H9 (cell line): ENCODE measurements at regions not wholly inside any gene's neighbourhood (a gene's known extent, or its start where the extent isn't known, plus 50 kb on each side); places are given as distances from the start of the nearest gene placed in this dataset.

Source experiments
- DNase-seq: peaks from one replicate; pipeline ENCODE4 v3.0.0-alpha.2; 2017
- H2AFZ ChIP-seq: one replicate; pipeline ENCODE4 v1.6.1; 2013; ENCODE audit warnings: mild to moderate bottlenecking, low read length, control low read depth, moderate library complexity
- H2AK5ac ChIP-seq: 2 replicates; pipeline ENCODE4 v1.6.1; 2013; ENCODE audit warnings: low read length, control low read depth, mixed read lengths; ENCODE audit not compliant: insufficient read length
- H2BK120ac ChIP-seq: one replicate; pipeline ENCODE4 v1.6.1; 2013; ENCODE audit warnings: low read depth, mild to moderate bottlenecking, low read length, control low read depth, inconsistent platforms; ENCODE audit not compliant: poor library complexity, severe bottlenecking
- H2BK12ac ChIP-seq: 2 replicates; pipeline ENCODE4 v1.6.1; 2013; ENCODE audit warnings: low read length, control low read depth, mixed read lengths, low read depth; ENCODE audit not compliant: insufficient read length
- H2BK15ac ChIP-seq: 2 replicates; pipeline ENCODE4 v1.6.1; 2013; ENCODE audit warnings: low read depth, low read length, control low read depth
- H2BK20ac ChIP-seq: one replicate; pipeline ENCODE4 v1.6.1; 2013; ENCODE audit warnings: low read depth, mild to moderate bottlenecking, low read length, control low read depth, inconsistent platforms; ENCODE audit not compliant: poor library complexity, severe bottlenecking
- H2BK5ac ChIP-seq: 2 replicates; pipeline ENCODE4 v1.6.1; 2013; ENCODE audit warnings: low read length, control low read depth, mixed read lengths; ENCODE audit not compliant: insufficient read length
- H3K14ac ChIP-seq: 2 replicates; pipeline ENCODE4 v1.6.1; 2013; ENCODE audit warnings: low read length, control low read depth; ENCODE audit not compliant: insufficient read depth
- H3K18ac ChIP-seq: 2 replicates; pipeline ENCODE4 v1.6.1; 2013; ENCODE audit warnings: low read depth, mild to moderate bottlenecking, mixed read lengths, low read length, control low read depth; ENCODE audit not compliant: insufficient read length
- H3K23ac ChIP-seq: 2 replicates; pipeline ENCODE4 v1.6.1; 2013; ENCODE audit warnings: low read length, control low read depth, mixed read lengths, low read depth; ENCODE audit not compliant: insufficient read length
- H3K23me2 ChIP-seq: 2 replicates; pipeline ENCODE4 v1.6.1; 2013; ENCODE audit warnings: low read depth, mild to moderate bottlenecking, mixed read lengths, low read length, control low read depth; ENCODE audit not compliant: insufficient read length, poor library complexity, severe bottlenecking
- H3K27ac ChIP-seq: 2 replicates; pipeline ENCODE4 v1.5.1; 2013; ENCODE audit warnings: low read length, control low read depth, mixed read lengths, low read depth; ENCODE audit not compliant: insufficient read length
- H3K27me3 ChIP-seq: 2 replicates; pipeline ENCODE4 v1.6.1; 2013; ENCODE audit warnings: low read length, control low read depth, inconsistent platforms; ENCODE audit not compliant: insufficient read depth
- H3K4ac ChIP-seq: 2 replicates; pipeline ENCODE4 v1.6.1; 2013; ENCODE audit warnings: low read depth, mild to moderate bottlenecking, control low read depth, inconsistent platforms, low read length, moderate library complexity
- H3K4me1 ChIP-seq: 2 replicates; pipeline ENCODE4 v1.6.1; 2013; ENCODE audit warnings: low read length, control low read depth, inconsistent platforms; ENCODE audit not compliant: insufficient read depth
- H3K4me2 ChIP-seq: 2 replicates; pipeline ENCODE4 v1.6.1; 2013; ENCODE audit warnings: low read length, control low read depth, mixed read lengths; ENCODE audit not compliant: insufficient read length, insufficient read depth
- H3K56ac ChIP-seq: 2 replicates; pipeline ENCODE4 v1.6.1; 2013; ENCODE audit warnings: low read depth, mild to moderate bottlenecking, mixed read lengths, low read length, control low read depth; ENCODE audit not compliant: insufficient read length
- H3K79me1 ChIP-seq: 2 replicates; pipeline ENCODE4 v1.6.1; 2013; ENCODE audit warnings: low read depth, mild to moderate bottlenecking, moderate library complexity, low read length, control low read depth, inconsistent platforms; ENCODE audit not compliant: insufficient read depth, poor library complexity, severe bottlenecking
- H3K79me2 ChIP-seq: 2 replicates; pipeline ENCODE4 v1.6.1; 2013; ENCODE audit warnings: low read length, control low read depth, inconsistent platforms; ENCODE audit not compliant: insufficient read depth
- H3K9ac ChIP-seq: 2 replicates; pipeline ENCODE4 v1.6.1; 2013; ENCODE audit warnings: low read length, control low read depth, mixed read lengths; ENCODE audit not compliant: insufficient read length; ENCODE audit errors: extremely low read depth
- H3K9me3 ChIP-seq: one replicate; pipeline ENCODE4 v1.6.1; 2013; ENCODE audit warnings: low read depth, low read length, inconsistent platforms; ENCODE audit not compliant: control insufficient read depth
- H3T11ph ChIP-seq: one replicate; pipeline ENCODE4 v1.6.1; 2013; ENCODE audit warnings: mild to moderate bottlenecking, low read length, control low read depth, inconsistent platforms
- H4K20me1 ChIP-seq: one replicate; pipeline ENCODE4 v1.6.1; 2013; ENCODE audit not compliant: control insufficient read depth, insufficient read length, insufficient read depth
- H4K5ac ChIP-seq: 2 replicates; pipeline ENCODE4 v1.6.1; 2013; ENCODE audit warnings: low read depth, mild to moderate bottlenecking, mixed read lengths, low read length, control low read depth; ENCODE audit not compliant: insufficient read length
- H4K8ac ChIP-seq: replicated peaks from 2 replicates; pipeline ENCODE4 v1.6.1; 2013; ENCODE audit warnings: low read length, control low read depth, mixed read lengths, low read depth; ENCODE audit not compliant: insufficient read length
- H4K91ac ChIP-seq: 2 replicates; pipeline ENCODE4 v1.6.1; 2013; ENCODE audit warnings: low read depth, mild to moderate bottlenecking, moderate library complexity, mixed read lengths, low read length, control low read depth; ENCODE audit not compliant: insufficient read length
- H3K27ac Mint-ChIP-seq, 3 experiments: 2 replicates in 2 of 3; 3 replicates in 1 of 3; pipeline ENCODE4 v1.8.0; 2020 to 2021; ENCODE audit warnings: mixed read lengths in 3 of 3, mild to moderate bottlenecking in 1 of 3, moderate library complexity in 1 of 3
- H3K27me3 Mint-ChIP-seq: 2 replicates; pipeline ENCODE4 v1.8.0; 2021; ENCODE audit warnings: low read depth, mild to moderate bottlenecking, moderate library complexity, mixed read lengths
- H3K36me3 Mint-ChIP-seq, 3 experiments: 2 replicates in 2 of 3; 3 replicates in 1 of 3; pipeline ENCODE4 v1.8.0; 2020 to 2021; ENCODE audit warnings: low read depth in 3 of 3, mixed read lengths in 3 of 3; ENCODE audit not compliant: insufficient read depth in 1 of 3
- H3K4me1 Mint-ChIP-seq, 2 experiments: 2 replicates each; pipeline ENCODE4 v1.8.0; 2020; ENCODE audit warnings: mixed read lengths in 2 of 2
- H3K4me3 Mint-ChIP-seq, 2 experiments: 2 replicates in 1 of 2; 3 replicates in 1 of 2; pipeline ENCODE4 v1.8.0; 2020 to 2021; ENCODE audit warnings: mild to moderate bottlenecking in 2 of 2, mixed read lengths in 2 of 2, moderate library complexity in 1 of 2
- H3K9me3 Mint-ChIP-seq, 2 experiments: 2 replicates in 1 of 2; 3 replicates in 1 of 2; pipeline ENCODE4 v1.8.0; 2020; ENCODE audit warnings: mild to moderate bottlenecking in 2 of 2, mixed read lengths in 2 of 2, moderate library complexity in 1 of 2
- CTCF ChIP-seq: fragments of 200-600 bp; sonication (generic); conservative IDR thresholded peaks from 3 replicates; pipeline ENCODE4 v1.8.0; 2021; ENCODE audit warnings: antibody characterized with exemption, mild to moderate bottlenecking
- WGBS: extraction: QIAGEN DNeasy Blood & Tissue Kit; methylation state at CpG from one replicate; pipeline ENCODE4 v1.1.7; 2013; ENCODE audit warnings: missing lambda C conversion rate, low lambda C conversion rate, mixed read lengths; ENCODE audit not compliant: insufficient read length; ENCODE audit errors: extremely low coverage; 5-methylcytosine and 5-hydroxymethylcytosine counted together

GRCh38 chr12:65615118-65615517 lies 209.2 kb upstream of the HMGA2 start:
- no peak overlapping the region for H3K9ac ChIP-seq
- no peak overlapping the region for H3K18ac ChIP-seq
- H3K4ac ChIP-seq: no peak overlapping the region
- no peak overlapping the region for H3K14ac ChIP-seq
- 0 out of 2 replicates have a peak, but pooled peaks cover 1% of the 10 kb centered on the region for H3K79me2 ChIP-seq
- no peak for DNase-seq
- H3K4me2 ChIP-seq: no peak overlapping the region
- H3K27ac ChIP-seq: no peak overlapping the region
- no peak overlapping the region for H3K23ac ChIP-seq
- no peaks in the 10 kb centered on the region for H4K20me1 ChIP-seq
- H2BK120ac ChIP-seq: no peak overlapping the region
- H3K4me1 ChIP-seq: no peaks in the 10 kb centered on the region
- TF ChIP-seq CTCF: no peak
- H3K27me3 ChIP-seq: no peaks in the 10 kb centered on the region
- H2BK15ac ChIP-seq: no peak overlapping the region
- no peak overlapping the region for H4K91ac ChIP-seq
- no peak overlapping the region for H3T11ph ChIP-seq
- no peak overlapping the region for H2BK20ac ChIP-seq
- Mint-ChIP-seq H3K4me3 (no peak overlapping the region), H3K9me3 (no peaks in the 10 kb centered on the region), H3K36me3 (no peaks in the 10 kb centered on the region), H3K27ac (no peak overlapping the region), H3K27me3 (no peaks in the 10 kb centered on the region), H3K4me1 (peaks cover 4 to 6% of the 10 kb centered on the region in 2 experiments; a peak in 3 of 4 replicates)
- H2AK5ac ChIP-seq: no peak overlapping the region
- no peak overlapping the region for H2BK12ac ChIP-seq
- H2BK5ac ChIP-seq: no peak overlapping the region
- H3K79me1 ChIP-seq: no peaks in the 10 kb centered on the region
- no peak overlapping the region for H3K56ac ChIP-seq
- H2AFZ ChIP-seq: no peak overlapping the region
- H4K8ac ChIP-seq: no peak overlapping the region
- no peaks in the 10 kb centered on the region for H3K9me3 ChIP-seq
- no peak overlapping the region for H4K5ac ChIP-seq
- no peaks in the 10 kb centered on the region for H3K23me2 ChIP-seq
- no CpG with 5 or more reads among the region's 2 CpGs for WGBS
